Activated CD4-positive, CD25-positive, alpha-beta regulatory T cell treated with anti-CD3 and anti-CD28 coated beads, Interleukin-2, amount 50 U/mL, for 24 hours (primary cell): ENCODE measurements at regions not wholly inside any gene's neighbourhood (a gene's known extent, or its start where the extent isn't known, plus 50 kb on each side); places are given as distances from the start of the nearest gene placed in this dataset.

Experiments used
- ATAC-seq, 2 donors: fragments of 150-1000 bp; cut with Tn5 transposase; one replicate each; pipeline ENCODE4 v1.10.0; 2021; ENCODE audit warnings: mild to moderate bottlenecking in 1 of 2, moderate library complexity in 1 of 2

DNA sequence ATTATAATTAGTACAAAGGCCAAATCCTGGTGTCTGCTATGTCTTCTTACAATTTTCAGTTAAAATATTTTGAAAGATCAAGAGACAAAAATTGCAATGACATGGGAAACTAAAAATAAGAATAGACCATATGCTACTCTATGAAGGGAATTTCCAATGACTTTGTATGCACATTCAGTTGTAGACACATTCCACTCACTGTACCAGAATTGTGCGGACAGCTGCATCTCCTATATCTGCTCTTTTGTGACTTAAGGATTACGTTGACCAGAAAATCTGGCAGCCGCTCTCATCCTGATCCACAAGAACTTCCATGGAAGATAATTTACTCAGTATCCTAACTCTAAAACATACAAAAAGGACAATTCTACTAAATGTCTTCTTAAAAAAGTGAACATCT, 493.9 kb upstream of the KCNMB2 start:
- no peak for ATAC-seq

DNA sequence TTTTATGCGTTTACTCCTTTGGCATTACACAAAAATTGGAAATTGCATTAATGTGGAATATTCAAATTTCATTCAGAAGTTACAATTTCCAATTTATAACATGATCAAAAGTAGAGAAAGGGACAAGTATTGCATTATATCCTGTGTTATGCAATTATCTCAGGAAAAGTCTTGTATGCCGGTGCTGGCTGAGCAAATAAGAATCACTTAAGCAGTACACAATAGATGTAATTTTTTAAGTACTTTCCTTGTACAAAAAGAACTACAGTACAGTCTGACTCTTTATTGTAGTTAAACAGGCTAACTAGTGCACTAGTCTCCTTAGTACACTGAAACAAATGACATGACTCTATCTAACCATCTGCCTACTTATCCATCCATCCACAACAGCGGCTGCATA, 493.2 kb upstream of the KCNMB2 start:
- no peak for ATAC-seq

GRCh38 chr3:178044320-178044719, 491.9 kb upstream of the KCNMB2 start:
- no peak for ATAC-seq

DNA sequence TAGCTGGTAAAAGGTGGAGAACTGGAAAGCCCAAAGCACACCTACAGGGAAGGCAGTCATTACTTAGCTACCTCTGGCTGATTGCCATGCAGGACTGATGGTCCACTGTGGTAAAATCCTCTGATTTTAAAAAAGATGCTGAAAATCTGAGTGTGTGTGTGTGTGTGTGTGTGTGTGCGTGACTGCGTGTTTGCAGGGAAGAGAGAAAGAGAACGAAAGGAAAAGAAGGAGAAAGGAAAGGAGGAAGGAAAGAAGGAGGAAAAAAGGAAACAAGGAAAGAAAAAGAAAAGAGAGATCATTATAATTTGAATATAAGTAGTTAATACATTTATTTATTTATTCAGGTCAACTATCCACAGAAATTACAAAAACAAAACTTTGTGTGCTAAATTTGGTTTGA, 488.7 kb upstream of the KCNMB2 start:
- no peak for ATAC-seq

DNA sequence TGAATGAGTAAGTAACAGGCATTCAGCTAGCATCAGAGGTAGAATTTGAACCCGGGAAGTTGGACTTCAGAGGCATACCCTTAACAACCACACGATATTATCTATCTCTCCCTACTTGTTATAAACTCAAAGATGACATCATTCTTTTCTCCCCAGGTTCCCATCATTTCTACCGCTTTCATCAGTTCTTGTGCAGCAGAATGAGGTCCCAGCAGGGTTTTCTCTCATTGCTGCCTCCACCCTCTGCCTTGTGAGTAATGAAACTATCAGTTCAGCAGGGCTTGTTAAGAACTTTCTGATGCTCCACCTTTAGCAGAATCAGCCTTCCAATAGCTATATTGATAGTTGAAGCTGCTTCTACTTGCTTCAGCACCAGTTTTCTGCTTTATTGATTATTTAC, 487.5 kb upstream of the KCNMB2 start:
- no peak for ATAC-seq

DNA sequence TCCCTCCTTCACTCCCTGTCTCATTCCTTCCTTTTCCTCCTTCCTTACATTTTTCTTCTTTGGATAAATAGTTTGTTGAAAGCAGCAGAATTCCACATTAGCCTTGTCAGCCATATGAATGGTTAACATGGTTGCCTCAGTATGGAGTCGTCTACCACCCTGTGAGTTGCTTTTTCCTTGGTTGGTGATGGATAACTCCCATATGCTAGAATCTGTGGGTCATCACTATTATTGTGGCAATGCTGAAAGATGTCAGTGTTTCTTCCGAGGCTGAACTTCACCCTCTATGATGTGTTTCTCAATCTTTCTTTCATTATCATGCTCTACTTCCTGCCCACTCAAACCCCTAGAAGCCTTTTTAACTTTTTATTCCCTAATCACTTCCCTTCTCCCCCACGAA, 481.8 kb upstream of the KCNMB2 start:
- no peak for ATAC-seq

DNA sequence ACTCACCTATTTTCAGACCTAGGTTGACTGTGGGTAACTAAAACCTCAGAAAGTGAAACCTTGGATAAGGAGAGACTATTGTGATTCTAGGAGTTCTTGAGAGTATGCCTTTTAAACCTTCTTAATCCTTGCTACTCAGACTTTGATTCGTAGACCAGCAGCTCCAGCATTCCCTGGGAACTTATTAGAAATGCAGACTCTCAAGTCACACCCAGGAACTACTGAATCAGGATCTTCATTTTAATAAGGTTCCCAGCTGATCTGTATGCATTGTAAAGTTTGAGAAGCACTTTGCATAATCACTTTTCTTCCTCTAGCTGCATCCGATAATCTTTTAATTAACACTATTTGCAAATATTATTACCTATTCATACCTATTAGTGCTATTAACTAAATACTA, 480.3 kb upstream of the KCNMB2 start:
- no peak for ATAC-seq

- ATAC-seq, result no peak
Measured at GRCh38 chr3:178056868-178057267, 479.4 kb upstream of the KCNMB2 start.

GRCh38 chr3:178058629-178059028, 477.6 kb upstream of the KCNMB2 start:
- ATAC-seq, result no peak

GRCh38 chr3:178059119-178059518, 477.1 kb upstream of the KCNMB2 start:
- no peak for ATAC-seq

GRCh38 chr3:178059836-178060235, 476.4 kb upstream of the KCNMB2 start:
- ATAC-seq, result no peak

- no peak for ATAC-seq
Measured at GRCh38 chr3:178060407-178060806, 475.8 kb upstream of the KCNMB2 start.

- no peak for ATAC-seq
Measured at GRCh38 chr3:178062126-178062525, 474.1 kb upstream of the KCNMB2 start.

DNA sequence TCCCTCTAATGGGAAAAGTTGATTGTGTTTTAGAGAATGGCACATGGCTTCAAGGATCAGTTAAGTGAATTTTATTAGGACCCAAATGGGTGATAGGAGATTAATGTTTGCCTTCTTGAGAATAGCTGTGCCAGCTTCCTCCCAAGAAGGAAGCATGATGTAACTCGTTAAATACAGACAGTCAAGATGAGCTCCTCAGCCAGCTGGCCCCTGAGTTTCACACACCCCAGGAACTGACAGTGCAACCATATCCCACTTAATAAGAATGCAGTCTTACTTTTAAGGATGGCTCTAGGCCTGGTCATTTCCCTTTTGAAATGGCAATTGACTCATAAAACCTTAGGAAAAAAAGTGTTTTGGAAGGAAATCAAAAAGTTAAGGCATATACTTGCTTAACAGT, 472.8 kb upstream of the KCNMB2 start:
- ATAC-seq, result no peak

DNA sequence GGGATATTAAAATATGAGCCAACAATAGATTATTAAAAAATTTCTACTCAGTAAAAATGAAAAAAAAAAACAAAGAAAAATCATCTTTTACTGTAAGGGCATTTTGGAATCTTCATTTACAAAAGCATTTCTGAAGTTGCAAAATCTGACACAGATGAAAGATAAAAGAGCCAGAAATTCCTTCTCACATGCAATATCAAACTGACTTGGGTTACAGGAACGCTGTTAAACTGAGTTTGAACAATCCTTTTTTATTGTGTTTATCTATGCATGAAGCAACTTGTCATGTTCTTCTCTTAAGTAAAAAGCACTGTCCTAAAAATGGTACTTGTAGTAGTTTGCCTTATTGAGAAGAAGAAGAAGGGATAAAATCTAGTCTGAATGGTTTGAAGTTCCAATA, 468.5 kb upstream of the KCNMB2 start:
- no peak for ATAC-seq

GRCh38 chr3:178072391-178073305, 463.6 kb upstream of the KCNMB2 start:
- ATAC-seq, result no peak

GRCh38 chr3:178073366-178073765, 462.9 kb upstream of the KCNMB2 start:
- ATAC-seq, result no peak

- no peak for ATAC-seq
Measured at GRCh38 chr3:178075344-178075743, 460.9 kb upstream of the KCNMB2 start.

GRCh38 chr3:178078953-178079352, 457.3 kb upstream of the KCNMB2 start:
- ATAC-seq, result no peak

DNA sequence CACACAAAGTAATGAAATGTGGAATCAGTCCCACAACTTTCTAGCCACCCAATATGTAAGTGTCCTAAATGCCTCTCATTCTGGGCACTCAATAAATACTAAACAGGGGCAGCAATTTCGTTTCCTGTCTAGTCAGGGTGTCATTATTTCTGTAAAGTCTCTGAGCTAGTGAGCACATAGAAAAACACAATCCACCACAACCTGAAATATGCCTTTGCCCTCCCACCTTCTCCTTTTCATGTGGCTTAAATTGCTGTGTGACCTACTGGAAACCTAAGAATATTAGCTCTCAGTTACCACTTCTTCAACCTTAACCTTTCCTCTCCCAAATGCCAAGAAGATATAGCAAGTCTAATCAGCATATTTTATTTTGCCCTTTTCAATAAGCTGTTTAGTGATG, 456.3 kb upstream of the KCNMB2 start:
- ATAC-seq, result no peak

- no peak for ATAC-seq
Measured at GRCh38 chr3:178082326-178082906, 453.8 kb upstream of the KCNMB2 start.

- ATAC-seq, result no peak
Measured at GRCh38 chr3:178083906-178084866, 452.1 kb upstream of the KCNMB2 start.
